GM21825 (cell line): ENCODE measurements at regions not wholly inside any gene's neighbourhood (a gene's known extent, or its start where the extent isn't known, plus 50 kb on each side); places are given as distances from the start of the nearest gene placed in this dataset.
"Not testable (repeated sequence)": the region's sequence is repeated elsewhere in the genome, so short reads cannot be mapped to it uniquely, and the experiment has no call there.

ENCODE experiments used
- ATAC-seq: cut with Tn5 transposase; IDR thresholded peaks from one replicate; pipeline ENCODE4 v1.9.1; 2021; ENCODE audit warnings: mild to moderate bottlenecking, moderate library complexity; ENCODE audit not compliant: unreplicated experiment

DNA sequence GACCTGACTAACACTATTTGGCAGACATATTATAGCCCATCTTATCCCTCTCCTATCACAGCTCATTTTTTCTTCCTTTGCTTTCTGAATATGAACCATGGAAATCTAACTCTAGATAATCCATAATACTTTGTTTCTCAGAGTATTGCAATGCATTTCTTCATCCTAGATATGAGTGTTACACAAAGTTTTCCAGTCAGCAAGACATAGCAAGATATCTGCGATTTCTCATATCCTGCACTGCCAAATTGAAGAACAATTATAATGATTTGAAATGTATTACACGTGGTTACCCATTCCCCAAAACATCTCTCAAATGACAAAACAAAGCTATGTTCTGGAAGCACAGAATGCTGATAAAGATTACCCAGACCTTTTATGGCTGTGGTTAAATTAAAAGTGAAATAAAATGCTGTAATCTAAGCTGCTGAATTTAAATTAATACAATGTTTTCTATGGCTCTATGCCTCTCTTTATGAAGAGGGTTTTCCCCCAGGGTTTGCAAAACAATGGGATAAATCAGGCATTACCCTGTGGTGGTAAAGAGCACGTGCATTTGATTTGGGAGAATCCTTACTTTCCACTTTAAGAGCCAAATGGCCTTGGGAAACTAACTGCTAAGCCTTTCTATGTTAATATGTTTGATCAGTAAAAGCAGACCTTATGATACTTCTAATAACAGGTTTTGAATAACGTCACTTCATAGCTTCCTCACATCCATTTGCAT, 1291.0 kb upstream of the CNTN5 start:
- ATAC-seq = no peak

DNA sequence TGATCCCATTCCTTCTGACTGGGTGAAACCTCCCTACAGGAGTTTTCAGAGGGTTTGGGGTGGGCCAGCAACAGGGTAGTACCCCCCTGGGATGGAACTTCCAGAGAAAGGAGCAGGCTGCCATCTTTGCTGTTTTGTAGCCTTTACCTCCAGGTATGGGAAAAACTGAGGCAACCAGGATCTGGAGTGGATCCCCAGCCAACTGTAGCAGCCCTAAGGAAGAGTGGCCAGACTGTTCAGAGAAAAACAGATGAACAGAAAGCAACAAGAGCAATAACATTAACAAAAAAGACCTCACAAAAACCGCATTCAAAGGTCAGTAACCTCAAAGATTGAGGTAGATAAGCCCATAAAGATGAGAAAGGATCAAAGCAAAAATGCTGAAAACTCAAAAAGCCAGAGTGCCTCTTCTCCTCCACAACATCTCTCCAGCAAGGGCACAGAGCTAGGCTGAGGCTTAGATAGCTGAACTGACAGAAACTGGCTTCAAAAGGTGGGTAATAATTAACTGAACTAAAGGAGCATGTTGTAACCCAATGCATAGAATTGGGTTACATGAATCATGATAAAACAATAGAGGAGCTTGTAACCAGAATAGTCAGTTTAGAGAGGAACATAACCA, 1288.6 kb upstream of the CNTN5 start:
- no peak for ATAC-seq

DNA sequence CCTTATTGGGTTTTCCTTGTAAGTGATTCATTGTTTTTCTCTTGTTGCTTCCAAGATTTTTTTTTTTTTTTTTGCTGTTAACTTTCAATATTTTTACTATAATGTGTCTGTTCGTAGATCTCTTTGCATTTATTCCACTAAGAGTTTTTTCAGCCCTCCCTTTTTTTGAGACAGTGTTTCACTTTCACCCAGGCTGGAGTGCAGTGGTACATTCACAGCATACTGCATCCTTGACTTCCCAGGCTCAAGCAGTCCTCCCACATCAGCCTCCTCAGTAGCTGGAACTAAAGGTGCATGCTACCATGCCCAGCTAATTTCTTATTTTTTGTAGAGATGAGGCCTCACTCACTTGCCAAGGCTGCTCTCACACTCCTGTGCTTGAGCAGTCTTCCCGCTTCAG, 1282.0 kb upstream of the CNTN5 start:
- ATAC-seq = no peak

DNA sequence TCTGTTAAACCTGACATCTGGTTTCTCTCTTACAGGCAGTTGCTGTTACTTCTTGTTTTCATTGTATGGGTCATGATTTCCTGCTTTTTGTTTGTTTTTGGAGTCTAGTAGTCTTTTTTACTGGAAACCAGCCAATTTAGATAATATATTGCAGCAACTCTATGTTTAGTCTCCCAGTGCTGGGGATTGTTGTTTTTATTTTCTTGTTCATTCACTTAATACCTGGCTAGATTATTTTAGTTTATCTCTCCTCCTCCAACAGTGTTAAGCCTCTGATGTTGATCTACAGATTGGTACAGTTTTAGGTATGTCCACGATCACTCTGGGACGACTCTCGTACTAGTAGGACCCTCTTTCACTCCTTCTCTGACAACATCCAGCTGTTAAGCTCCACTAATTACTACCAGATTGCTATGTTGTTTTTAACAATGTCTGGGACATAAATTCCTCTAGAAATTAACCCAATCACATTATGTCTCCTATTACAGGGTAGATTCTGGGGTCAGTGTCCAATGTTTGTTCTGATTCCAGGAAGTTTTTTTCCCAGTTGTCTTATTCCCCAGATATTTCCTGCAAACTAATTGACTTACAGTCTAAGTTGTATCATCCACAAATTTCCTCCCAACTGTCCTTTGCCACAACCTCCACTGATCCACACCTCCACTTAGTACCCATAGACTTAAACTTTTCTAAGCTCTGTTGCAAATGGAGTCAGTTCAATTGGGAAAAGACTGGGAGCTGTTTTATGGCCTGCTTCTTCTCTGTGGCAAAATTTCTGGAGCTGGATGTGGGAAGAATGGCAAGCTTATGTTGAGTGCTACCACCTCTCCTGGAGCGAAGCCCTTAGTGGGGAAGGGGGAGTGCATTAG, 1280.6 kb upstream of the CNTN5 start:
- no peak for ATAC-seq

DNA sequence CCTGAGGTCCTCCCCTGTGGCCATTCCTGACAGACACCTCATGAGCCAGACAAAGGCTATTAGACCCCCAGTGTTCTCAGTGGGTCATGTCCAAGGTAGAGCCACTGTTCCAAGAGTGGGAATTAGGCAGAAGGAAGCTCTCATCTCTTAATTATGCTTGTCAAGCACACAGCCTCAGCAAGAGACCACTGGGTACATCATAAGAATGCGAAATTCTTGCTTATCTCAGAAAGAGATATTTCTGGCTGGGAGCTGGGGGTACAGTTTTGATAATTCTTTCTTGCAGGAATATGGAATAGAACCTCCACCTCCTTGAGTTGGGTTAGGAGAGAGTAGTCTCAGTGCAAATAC, 1280.0 kb upstream of the CNTN5 start:
- ATAC-seq = no peak

DNA sequence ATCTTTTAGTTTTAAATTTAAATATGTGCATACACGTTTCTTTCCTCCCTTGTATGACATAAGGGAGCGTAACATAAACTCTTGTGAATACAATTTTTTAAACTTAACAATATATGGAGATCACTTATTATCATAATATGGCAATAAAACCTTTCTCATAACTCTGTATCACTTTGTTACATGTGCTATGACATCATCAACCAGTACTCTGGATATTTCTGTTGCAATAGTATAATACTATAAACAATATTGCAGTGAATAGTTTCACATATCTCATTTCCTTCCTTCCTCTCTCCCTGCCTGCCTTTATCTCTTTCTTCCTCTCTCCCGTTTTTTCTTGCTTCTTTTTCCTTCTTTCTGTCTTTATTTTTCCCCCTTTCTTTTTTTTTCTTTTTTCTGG, 1278.0 kb upstream of the CNTN5 start:
- no peak for ATAC-seq

DNA sequence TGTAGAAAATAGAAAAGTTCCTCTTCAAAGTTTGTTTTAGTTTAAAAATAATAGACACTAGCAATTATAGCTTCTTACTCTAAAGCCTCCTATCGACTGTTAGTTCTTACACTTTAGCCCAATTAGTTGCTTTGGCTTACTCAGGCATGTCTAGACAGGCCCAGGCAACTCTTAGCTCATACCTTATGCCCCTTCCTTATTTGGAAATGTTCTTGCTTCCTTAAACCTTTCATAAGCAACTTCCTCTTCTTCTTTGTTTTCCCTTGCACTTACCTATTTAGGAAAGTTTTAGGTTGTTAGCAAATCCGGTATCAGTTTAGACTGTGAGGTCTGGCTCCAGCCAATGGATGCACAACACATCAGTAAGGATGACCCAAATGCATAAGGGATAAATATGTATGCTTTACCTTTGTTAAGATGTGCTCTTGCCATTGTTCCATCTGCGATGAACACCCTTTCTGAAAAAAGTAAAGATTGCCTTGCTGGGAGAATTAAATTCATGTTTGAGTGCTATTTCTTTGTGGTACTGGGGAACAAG, 1277.5 kb upstream of the CNTN5 start:
- ATAC-seq = no peak

DNA sequence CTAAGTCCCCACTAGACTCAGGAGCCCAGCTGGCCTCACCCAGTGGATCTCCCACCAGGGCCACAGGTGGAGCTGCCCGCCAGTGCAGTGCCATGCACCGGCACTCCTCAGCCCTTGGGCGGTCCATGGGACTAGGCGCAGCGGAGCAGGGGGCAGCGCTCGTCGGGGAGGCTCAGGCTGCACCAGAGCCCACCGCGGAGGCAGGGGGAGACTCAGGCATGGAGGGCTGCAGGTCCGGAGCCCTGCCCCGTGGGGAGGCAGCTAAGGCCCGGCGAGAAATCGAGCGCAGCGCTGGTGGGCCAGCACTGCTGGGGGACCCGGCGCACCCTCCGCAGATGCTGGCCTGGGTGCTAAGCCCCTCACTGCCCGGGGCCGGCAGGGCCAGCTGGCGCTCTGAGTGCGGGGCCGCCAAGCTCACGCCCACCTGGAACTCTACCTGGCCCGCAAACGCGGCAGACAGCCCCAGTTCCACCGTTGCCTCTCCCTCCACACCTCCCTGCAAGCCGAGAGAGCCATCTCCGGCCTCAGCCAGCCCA, 1275.2 kb upstream of the CNTN5 start:
- no peak for ATAC-seq

DNA sequence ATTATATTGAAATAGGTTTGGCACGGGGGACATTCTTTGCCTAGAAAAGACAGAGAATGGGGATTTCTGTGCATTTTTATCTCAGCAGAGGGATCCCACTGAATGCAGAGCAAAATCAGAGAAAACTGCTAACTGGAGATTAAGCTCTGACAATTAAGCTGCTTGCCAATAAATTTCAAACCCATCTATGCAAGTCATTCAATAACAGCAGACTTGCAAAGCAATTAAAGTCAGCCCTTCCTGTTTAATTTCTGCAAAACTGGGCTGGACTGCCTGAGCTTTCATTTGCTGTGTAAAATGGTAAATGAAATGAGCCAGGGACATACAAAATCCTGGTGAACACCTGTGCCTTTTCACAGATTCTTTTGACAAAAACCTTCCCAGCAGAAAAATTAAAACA, 1273.9 kb upstream of the CNTN5 start:
- ATAC-seq = no peak

DNA sequence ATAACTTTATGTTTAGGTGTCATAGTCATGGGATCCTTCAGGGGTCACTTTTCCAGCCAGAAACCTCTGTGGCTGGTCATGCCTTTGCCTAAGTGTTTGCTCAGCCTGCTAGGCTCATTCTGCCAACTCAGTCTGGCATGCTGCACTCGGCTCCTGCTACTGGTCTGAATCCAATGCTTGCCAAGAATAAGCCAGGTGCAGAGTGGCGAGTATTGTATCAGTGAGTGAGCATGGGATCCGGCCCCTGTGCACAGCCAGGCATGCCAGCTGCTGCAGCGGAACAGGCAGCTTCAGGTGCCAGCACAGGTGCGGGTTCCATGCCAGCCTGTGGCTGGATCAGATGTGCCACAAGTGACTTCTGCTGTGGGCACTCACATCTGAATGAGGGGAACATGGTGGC, 1269.3 kb upstream of the CNTN5 start:
- no peak for ATAC-seq

DNA sequence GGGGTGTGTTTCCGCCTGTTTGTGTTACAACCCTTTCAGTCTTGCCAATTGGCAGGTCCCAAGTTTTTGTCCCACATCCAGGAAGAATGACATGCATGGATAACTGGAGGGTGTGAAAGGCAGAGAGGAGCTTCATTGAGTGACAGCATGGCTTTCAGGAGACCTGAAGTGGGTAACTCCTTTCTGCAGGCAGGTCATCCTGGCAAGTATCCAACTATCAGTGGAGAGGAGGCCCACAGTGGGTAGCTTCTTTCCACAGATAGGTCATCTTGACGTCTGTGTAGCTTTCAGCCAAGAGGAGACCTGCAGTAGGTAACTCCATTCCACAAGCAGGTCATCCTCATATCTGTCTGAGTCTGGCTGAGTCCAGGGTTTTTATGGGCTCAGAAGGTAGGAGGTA, 1268.8 kb upstream of the CNTN5 start:
- no peak for ATAC-seq

DNA sequence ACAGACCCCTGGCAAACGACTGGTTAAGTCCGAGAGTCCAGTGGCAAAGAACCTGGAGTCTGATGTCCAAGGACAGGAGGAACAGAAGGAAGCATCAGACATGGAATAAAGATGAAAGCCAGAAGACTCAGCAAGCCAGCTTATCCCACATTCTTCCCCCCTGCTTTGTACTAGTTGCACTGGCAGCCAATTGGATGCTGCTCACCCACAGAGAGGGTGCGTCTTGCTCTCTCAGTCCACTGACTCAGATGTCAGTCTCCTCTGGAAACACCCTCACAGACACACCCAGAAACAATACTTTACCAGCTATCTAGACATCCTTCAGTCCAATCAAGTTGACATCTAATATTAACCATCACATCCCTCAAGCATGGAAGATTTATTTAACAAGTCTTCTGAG, 1265.8 kb upstream of the CNTN5 start:
- no peak for ATAC-seq

DNA sequence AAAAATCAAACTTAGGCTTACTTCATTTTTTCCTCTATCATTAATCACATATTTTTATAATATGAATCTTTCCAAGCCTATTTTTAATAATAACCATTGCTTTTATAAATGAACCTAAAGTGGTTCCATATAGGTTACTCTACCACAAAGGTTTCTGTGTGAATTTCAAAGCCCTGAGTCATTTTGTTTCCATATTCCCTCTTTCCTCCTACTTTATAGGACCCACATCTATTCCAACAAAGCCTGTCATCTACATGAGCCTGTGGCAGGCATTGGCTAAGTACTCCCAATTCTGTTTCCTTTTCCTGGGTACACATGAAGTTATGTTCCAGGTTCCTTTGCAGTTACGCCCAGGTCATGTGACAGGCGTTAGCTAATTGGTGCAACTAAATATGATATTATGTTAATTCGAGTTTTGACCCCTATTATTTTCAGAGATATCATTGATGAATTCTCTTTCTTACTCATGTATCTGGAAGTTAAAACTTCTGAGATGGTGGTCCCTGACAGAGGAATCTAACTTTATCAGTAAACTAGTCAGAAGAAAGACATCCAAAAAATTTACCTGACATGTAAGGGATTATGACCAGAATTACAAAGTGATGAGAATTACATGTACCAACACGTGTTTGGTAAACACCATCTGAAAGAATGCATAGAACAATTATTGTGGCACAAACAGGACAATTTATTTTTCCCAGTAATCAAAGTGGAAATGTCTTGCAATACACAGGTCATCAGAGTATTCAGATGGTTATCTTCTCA, 1264.0 kb upstream of the CNTN5 start:
- ATAC-seq = no peak

DNA sequence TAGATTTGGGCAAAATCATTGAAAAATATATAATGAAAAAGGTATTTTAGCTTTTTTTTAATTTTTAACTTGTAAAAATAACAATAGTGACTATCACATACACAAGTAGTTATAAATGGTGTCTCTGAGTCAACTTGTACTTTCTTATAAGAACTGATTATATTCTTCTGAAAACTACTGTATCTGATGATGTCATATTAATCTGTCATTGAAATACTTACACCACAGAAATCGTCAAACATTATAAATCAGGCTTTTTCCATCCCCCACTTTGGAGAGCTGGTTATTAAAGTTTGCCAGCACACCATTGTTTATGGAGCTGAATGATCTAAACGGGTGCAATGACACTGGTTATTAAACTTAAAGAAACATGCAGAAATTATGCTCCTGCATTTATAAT, 1259.6 kb upstream of the CNTN5 start:
- ATAC-seq = no peak

DNA sequence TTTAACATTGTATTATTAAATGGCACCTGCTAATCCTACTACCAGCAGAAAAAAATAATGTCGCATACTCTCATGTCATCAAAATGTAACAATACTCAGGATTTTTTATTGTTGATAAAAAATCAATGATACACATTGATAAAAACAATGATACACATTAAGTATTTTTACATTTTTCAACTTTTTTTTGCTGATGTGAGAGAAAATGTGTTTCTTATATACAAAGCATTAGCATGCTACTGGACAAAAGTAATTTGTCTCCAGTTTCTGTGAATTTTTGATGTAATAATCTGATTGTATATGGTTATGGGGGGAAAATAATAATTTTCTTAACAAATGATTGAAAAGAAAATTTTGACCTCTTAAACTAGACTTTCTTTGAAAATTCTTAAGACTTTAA, 1256.6 kb upstream of the CNTN5 start:
- ATAC-seq = no peak

DNA sequence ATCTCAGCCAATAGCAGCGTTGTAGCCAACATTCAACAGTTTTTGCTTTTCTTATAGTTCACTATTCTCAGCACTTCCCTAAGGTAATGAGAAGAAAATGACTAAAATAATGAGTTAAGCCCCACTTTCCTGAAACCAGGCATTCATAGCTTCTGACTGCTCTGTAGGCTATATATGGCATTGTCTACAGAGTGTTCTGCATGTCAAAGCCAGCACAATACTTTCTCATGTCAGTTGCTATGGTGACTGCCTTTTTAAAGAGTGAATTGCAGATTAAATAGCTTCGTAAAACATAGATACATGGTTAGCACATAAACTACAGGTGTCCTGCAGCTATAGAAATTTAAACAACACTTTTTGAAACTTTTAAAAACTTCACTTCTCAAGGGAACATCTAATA, 1256.1 kb upstream of the CNTN5 start:
- no peak for ATAC-seq

DNA sequence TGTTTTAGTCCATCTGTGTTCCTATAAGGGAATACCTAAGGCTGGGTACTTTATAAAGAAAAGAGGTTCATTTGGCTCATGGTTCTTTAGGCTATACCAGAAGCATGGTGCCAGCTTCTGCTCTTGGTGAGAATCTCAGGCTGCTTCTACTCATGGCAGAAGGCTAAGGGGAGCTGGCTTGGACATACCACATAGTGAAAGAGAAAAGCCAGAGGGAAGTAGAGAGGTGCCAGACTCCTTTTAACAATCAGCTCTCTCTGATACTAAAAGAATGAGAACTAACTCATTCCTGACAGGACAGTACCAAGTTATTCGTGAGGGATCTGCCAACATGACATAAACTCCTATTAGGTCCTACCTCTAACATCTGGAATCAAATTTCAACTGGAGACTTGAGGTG, 1250.2 kb upstream of the CNTN5 start:
- no peak for ATAC-seq

DNA sequence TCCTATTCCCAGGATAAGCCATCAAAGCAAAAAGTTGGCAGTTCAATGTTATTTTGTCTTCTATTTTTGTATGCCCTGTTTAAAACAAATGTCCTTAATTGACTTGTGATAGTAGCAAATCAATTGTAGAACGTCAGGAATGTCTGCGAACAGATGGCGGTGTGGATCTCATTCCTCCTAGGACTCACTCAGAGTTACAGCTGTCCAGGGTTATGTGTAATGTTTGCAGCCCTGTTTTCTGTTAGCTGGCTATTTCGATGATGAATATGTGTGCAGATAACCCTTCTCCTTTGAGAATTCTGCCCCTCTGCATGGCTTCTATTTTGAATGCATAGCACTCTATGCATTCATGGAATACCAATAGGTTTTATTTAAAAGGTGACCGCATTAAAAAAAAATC, 1248.0 kb upstream of the CNTN5 start:
- no peak for ATAC-seq

DNA sequence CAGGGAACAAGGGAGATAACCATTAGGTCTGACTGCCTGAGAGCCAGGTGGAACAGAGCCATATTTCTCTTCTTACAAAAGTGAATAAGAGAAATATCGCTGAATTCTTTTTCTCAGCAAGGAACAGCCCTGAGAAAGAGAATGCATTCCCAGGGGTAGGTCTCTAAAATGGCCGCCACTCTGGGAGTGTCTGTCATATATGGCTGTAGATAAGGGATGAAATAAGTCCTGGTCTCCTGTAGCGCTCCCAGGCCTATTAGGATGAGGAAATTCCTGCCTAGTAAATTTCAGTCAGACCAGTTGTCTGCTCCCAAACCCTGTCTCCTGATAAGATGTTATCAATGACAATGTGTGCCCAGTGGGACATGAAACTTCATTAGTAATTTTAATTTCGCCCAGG, 1236.4 kb upstream of the CNTN5 start:
- not testable (repeated sequence) for ATAC-seq

DNA sequence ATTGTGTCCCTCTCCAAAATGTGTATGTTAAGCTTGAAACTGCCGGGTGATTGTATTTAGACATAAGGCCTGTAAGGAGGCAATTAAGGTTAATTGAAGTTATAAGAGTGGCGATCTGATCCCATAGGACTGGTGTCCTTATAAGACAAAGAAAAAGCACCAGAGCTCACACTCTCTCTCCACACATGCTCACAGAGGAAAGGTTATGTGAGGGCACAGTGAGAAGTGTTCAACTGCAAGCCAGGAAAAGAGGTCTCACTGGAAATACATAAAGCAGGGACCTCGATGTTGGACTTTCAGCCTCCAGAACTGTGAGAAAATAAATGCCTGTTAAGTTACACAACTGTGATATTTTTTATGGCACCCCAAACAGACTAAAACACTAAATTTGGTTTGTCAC, 1233.8 kb upstream of the CNTN5 start:
- no peak for ATAC-seq

DNA sequence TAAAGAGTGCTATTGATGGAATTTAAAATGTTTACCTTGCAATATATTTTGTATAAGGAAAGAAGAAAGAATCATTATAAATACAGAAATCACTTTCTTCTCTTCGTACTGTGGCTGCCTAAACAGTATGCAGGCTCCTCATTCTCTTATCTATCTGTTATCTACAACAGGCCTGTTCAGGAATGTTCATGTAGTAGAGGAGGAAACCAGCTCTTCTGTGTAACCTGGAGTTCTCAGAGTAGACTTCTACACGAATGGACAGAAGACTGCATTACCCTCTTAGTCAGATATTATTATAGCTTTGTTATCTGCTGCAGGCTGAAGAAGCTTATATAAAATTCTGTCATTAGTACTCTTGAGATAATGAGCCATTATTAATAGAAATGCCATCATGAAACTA, 1225.9 kb upstream of the CNTN5 start:
- ATAC-seq = no peak
